ENCODE measurements at regions not wholly inside any gene's neighbourhood (a gene's known extent, or its start where the extent isn't known, plus 50 kb on each side); places are given as distances from the start of the nearest gene placed in this dataset.

DNA sequence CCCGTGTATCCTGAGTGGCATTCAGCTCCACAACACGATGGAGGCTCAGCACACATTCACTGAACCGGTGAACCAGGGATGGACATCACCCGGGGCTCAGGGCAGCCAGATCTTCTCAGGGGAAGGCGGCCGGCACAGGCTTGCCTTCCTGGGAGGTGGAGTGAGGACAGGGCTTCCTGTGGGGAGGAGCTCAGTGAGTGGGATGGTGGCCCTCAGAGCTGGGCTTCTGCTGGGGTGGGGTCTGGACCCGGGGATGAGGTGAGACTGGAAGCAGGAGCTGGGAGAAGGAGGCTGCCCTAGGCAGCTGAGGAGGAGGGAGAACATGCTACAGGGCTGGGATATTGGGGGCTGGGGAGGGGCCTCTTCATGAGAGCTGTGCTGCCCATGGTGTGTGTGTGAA, 58.5 kb upstream of the PRR23E start:
- TF ChIP-seq, protein P1, sequence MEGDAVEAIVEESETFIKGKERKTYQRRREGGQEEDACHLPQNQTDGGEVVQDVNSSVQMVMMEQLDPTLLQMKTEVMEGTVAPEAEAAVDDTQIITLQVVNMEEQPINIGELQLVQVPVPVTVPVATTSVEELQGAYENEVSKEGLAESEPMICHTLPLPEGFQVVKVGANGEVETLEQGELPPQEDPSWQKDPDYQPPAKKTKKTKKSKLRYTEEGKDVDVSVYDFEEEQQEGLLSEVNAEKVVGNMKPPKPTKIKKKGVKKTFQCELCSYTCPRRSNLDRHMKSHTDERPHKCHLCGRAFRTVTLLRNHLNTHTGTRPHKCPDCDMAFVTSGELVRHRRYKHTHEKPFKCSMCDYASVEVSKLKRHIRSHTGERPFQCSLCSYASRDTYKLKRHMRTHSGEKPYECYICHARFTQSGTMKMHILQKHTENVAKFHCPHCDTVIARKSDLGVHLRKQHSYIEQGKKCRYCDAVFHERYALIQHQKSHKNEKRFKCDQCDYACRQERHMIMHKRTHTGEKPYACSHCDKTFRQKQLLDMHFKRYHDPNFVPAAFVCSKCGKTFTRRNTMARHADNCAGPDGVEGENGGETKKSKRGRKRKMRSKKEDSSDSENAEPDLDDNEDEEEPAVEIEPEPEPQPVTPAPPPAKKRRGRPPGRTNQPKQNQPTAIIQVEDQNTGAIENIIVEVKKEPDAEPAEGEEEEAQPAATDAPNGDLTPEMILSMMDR (IDR thresholded peaks at IDR 0.05), result no peak
- no peak for TF ChIP-seq POLR2A (IDR thresholded peaks at IDR 0.05)
- no peak for TF ChIP-seq EP300 (IDR thresholded peaks at IDR 0.05)

Measured in ovary (tissue), 3 donors.